ENCODE measurements at regions not wholly inside any gene's neighbourhood (a gene's known extent, or its start where the extent isn't known, plus 50 kb on each side); places are given as distances from the start of the nearest gene placed in this dataset.

DNA sequence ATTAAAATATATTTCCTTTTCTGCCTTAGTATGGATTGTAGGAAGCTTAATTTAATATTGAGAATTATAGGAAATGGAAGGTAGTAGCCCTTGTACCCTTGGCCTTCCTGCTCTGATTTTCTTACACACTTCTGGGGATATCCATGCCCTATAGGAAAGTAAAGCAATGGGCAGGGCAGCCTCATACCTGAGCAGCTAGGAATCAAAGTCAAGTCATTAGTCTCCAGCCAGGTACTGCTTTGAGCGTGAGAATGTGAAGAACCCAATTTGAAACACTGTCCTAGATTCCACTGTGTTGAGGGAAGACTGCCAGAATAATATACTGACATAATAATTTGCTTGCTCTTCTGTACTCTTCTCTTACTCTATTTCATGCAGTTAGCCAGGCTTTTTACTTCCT, 51.0 kb upstream of the L3MBTL3 start:
- no peak for DNase-seq

GRCh38 chr6:129966125-129966524, 52.3 kb upstream of the L3MBTL3 start:
- DNase-seq = no peak

DNA sequence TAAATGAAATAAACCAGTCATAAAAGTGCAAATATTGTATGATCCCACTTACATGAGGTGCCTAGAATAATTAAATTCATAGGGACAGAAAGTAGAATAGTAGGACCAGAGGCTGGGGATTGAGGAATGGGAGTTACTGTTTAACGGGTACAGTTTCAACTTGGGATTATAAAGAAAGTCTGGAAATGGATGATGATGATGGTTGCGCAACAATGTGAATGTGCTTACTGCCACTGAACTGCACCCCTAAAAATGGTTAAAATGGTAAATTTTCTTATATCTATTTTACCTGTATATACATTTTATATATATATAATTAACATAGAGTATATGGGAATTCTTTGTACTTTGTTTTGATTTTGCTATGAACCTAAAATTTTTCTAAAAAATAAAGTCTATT, 53.3 kb upstream of the L3MBTL3 start:
- DNase-seq = no peak

- DNase-seq = no peak
These were observed 58.9 kb upstream of the L3MBTL3 start for GRCh38 chr6:129959358-129959930.

- no peak for DNase-seq
These were observed 60.2 kb upstream of the L3MBTL3 start for GRCh38 chr6:129957941-129958898.

GRCh38 chr6:129955584-129955983, 62.8 kb upstream of the L3MBTL3 start:
- DNase-seq = no peak

DNA sequence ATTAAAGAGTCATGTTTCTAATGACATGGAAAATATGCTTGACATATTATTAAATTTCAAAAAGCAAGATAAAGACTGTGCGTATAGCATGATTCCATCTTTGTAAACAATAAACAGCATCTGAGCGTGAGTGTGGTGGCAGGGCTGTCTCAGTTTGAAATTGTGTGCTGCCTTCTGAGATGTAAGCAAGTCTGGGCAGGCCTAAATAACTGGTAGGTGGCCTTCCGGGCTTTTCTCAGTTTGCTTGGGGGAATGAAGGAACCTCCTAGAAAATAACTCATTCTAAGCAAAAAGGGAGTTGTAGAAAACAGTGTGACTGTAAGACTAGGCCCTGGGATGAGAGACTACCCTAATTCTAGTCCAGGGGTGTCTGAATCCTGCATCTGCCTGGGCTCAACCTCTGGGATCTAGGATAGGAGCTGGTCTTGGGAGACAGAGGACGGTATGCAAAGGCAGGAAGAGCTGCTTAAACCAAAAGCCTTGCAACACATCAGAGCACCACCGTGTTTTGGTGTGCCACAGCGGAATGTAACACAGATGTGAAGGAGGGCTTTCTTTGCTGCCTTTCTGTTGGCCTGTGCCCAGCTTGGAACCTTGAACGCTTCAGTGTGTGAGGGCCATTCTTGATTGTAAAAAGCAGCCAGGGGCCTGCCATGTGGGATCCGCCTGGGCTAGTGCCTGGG, 63.5 kb upstream of the L3MBTL3 start:
- no peak for DNase-seq

DNA sequence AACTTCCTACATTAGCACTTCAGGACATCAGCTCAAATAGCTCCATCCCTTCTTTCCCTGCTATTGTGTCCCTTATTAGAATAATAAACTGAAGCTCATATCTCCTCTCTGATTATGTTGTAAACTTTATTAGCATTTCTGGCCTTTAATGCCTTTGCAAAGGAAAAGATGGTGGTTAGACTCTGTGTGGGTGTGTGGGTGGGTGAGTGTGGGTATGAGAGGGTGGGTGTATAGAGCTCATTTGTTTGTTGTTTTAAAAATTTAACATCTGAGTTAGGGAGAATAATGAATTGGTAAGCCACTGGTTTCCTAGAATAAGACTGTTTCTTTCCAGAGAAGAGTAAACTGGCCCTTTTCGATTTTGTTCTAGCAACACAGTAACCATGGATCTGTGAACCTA, 70.6 kb upstream of the L3MBTL3 start:
- DNase-seq = no peak

GRCh38 chr6:129946439-129947140, 71.8 kb upstream of the L3MBTL3 start:
- no peak for DNase-seq

GRCh38 chr6:129943637-129944271, 74.6 kb upstream of the L3MBTL3 start:
- DNase-seq = no peak

- DNase-seq = no peak
These were observed 77.8 kb upstream of the L3MBTL3 start for GRCh38 chr6:129940454-129941195.

GRCh38 chr6:129938249-129939020, 77.3 kb upstream of the TMEM244 start:
- DNase-seq = no peak

DNA sequence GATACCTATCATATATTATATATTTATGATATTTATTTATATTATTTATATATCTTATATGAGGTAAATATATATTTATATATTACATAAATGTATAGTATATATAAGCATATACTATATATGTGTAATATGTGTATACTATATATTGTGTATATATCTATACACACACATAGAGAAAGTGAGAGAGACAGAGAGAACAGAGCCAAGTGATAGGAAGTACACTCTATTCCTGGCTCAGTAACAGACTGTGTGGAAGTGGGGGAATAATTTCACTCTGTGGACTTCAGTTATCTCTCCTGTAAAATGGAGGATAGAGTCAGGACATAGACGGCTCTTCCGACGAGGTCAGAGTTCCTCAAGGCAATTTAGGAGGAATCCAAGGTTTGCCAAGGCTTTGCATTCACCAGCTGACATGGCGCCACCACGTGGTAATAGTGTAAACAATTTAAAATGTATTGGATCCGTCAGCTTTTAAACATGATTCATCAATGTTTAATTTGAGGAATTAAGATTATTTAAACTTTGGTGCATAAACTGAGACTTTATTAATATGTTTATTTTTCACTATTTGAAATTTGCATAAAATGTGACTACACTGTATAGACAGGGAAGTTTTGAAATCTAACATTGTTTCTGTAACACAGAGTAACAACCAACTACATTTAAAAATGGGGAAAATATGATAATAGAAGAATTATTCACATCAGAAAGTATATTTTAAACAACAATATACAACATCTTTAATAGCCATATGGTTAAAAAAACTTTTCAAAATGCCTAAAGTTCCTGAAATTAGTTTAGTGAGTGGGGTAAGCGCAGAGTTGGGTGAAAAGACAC, 75.4 kb upstream of the TMEM244 start:
- DNase-seq = peak; percentile 57

DNA sequence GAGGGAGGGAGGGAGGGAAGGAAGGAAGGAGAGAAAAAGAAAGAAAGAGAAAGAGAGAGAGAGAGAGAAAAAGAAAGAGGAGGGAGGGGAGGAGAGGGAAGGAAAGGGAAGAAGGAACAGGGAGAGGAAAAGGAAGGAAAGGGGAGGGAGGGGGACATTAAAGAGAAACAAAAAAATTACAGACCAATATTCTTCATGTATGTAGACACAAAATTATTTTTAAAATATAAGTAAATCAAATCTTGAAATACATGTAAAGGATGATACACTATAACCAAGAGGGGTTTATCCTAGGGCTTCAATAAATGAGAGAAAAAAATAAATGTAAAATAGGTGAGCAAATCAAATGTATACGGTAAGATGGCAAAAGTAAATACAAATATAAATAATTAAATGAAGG, 71.2 kb upstream of the TMEM244 start:
- DNase-seq = no peak

GRCh38 chr6:129929433-129929832, 68.3 kb upstream of the TMEM244 start:
- DNase-seq = no peak

- DNase-seq = no peak
These were observed 62.6 kb upstream of the TMEM244 start for GRCh38 chr6:129923530-129924250.

DNA sequence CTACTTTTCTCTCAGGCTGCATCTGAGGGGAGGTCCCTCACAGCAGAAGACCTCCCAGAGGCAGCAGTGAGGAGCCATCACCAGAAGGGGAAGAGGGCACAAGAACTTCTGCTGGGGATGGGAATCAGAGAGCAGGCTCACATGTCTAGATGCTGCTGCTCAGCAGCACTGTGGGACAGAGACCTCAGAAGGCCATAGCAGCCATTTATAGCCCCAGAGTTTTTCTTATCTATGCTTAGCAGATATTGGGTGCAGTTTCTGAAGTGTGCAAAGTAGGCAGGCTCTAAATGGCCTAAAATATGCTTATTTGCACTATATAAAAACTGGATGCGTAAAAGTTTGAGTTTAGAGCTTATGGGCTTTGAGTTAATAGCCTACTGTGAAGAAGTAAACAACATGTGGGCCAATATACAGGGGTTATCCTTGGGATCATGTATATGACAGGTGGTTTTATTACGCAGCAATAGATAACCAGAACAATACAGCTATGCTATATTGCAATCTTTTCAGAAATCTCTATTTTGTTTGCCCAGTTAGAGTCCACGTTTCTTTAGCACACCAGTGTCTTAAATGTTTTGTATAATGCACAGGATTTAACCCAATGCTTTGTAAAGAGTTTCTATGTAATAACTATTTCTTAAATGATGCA, 60.2 kb upstream of the TMEM244 start:
- DNase-seq = no peak

DNA sequence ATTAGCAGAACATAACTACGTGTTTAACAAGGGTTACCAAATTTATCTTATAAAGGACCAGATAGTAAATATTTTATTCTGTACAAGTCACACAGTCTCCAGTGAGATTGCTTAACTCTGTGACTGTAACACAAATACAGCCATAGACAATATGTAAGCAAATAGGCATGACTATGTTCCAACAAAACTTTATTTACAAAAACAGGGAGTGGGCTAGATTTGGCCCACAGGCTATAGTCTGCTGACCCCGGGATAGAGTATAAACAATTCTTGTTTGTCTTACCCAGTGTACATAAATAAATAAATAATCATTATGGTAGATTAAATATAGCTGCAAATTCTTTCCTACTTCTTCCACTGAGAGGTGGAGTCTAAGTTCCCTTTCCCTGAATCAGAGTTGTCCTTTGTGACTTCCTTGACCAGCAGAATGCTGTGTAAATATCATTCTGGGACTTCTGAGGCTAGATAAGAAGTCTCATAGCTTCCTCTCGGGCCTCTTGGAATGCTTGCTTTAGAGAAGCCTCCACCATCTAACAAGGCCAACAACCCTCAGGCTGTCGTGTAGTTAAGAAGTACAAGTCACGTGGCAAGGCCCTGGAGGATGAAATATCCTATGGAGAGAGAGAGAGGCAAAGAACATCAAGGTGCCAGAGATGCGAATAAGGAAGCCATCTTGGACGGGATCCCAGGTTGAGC, 59.1 kb upstream of the TMEM244 start:
- no peak for DNase-seq
